ENCODE measurements at regions not wholly inside any gene's neighbourhood (a gene's known extent, or its start where the extent isn't known, plus 50 kb on each side); places are given as distances from the start of the nearest gene placed in this dataset.

- H3F3A ChIP-seq (replicated peaks; ENCODE audit: low read depth) = no peaks in the 10 kb centered on the region
- Mint-ChIP-seq H3K9me3 (no peaks in the 10 kb centered on the region), H3K27me3 (ENCODE audit: insufficient read depth, low read depth, poor library complexity) (peaks cover 4% of the 10 kb centered on the region), H3K4me1 (peaks cover 6% of the 10 kb centered on the region), H3K36me3 (ENCODE audit: low read depth) (no peaks in the 10 kb centered on the region), H3K27ac (no peak overlapping the region), H3K4me3 (no peak overlapping the region)
- no peak overlapping the region for H3K4me3 ChIP-seq
- DNase-seq (ENCODE audit: low spot score) = no peak
- H3K4me1 ChIP-seq (ENCODE audit: insufficient read depth) = peaks cover 5% of the 10 kb centered on the region
- no peak for ATAC-seq
- H2AFZ ChIP-seq = no peak overlapping the region
- no peaks in the 10 kb centered on the region for H3K79me2 ChIP-seq (replicated peaks; ENCODE audit: insufficient read depth)
- no peak for TF ChIP-seq POLR2AphosphoS5 (IDR thresholded peaks at IDR 0.05; ENCODE audit: low read depth)
- no peak for TF ChIP-seq ZNF462 (CRISPR knock-in tag; IDR thresholded peaks at IDR 0.05)
- no peak for TF ChIP-seq REST (IDR thresholded peaks at IDR 0.05; ENCODE audit: unreplicated experiment)
- no peak for TF ChIP-seq ZNF114 (CRISPR knock-in tag; IDR thresholded peaks at IDR 0.05)
- no peak for TF ChIP-seq ZNF331 (CRISPR knock-in tag; IDR thresholded peaks at IDR 0.05; ENCODE audit: low read depth)
- no peak for TF ChIP-seq NANOG (IDR thresholded peaks at IDR 0.05; ENCODE audit: borderline replicate concordance)
- no peak for TF ChIP-seq JUNB (IDR thresholded peaks at IDR 0.05; ENCODE audit: unreplicated experiment)
- no peak for TF ChIP-seq STAT1 (IDR thresholded peaks at IDR 0.05; ENCODE audit: unreplicated experiment)
- TF ChIP-seq EZH2 (IDR thresholded peaks at IDR 0.05; ENCODE audit: low read depth, unreplicated experiment) = no peak
- TF ChIP-seq CTCF (conservative IDR thresholded peaks at IDR 0.05; ENCODE audit: low read depth in 2 of 2) = no peak
- no peak for TF ChIP-seq CREB1 (CRISPR knock-in tag; IDR thresholded peaks at IDR 0.05; ENCODE audit: low read depth)
- no peak for TF ChIP-seq EZH2phosphoT487 (IDR thresholded peaks at IDR 0.05; ENCODE audit: unreplicated experiment)
- no peak for TF ChIP-seq ETS1 (IDR thresholded peaks at IDR 0.05)
- no peaks in the 10 kb centered on the region for H4K20me1 ChIP-seq (replicated peaks; ENCODE audit: insufficient read depth)
- H3K27ac ChIP-seq (ENCODE audit: low read depth) = no peak overlapping the region
- H3K27me3 ChIP-seq (ENCODE audit: insufficient read depth) = no peaks in the 10 kb centered on the region
- H3K36me3 ChIP-seq (ENCODE audit: insufficient read depth) = no peaks in the 10 kb centered on the region
- H3K9me2 ChIP-seq (ENCODE audit: insufficient read depth) = no peaks in the 10 kb centered on the region
- H3K4me2 ChIP-seq = no peak overlapping the region
These were observed 193.4 kb downstream of the SEMA6A start for GRCh38 chr5:116381201-116381600.

Data from GM23338 (cell line).